Stomach (tissue), 4 donors: ENCODE measurements at regions not wholly inside any gene's neighbourhood (a gene's known extent, or its start where the extent isn't known, plus 50 kb on each side); places are given as distances from the start of the nearest gene placed in this dataset.

Source experiments
- EP300 ChIP-seq: sonication (generic); formaldehyde crosslinking; IDR thresholded peaks from one replicate; pipeline ENCODE4 v1.6.1; 2017; ENCODE audit warnings: antibody characterized with exemption
- POLR2A ChIP-seq, 4 donors: fragments of 450-650 bp; IDR thresholded peaks; one replicate each; pipeline ENCODE4 v1.6.1; 2016; ENCODE audit warnings: antibody characterized with exemption in 4 of 4, control low read depth in 2 of 4, mild to moderate bottlenecking in 1 of 4, moderate library complexity in 1 of 4
- POLR2AphosphoS5 ChIP-seq, 3 donors: sonication (generic); formaldehyde crosslinking; IDR thresholded peaks; one replicate each; pipeline ENCODE4 v1.6.1; 2016; ENCODE audit warnings: antibody characterized with exemption in 3 of 3
- TF ChIP-seq, protein P1 (sequence below), 7 experiments: fragments of 450-650 bp in 4 of 7; fragments of 200-600 bp in 3 of 7; sonication (generic) in 3 of 7; IDR thresholded peaks; one replicate each; pipeline ENCODE4 v1.5.1; 2016 to 2019; ENCODE audit warnings: antibody characterized with exemption in 7 of 7, control low read depth in 2 of 7, mild to moderate bottlenecking in 1 of 7

DNA sequence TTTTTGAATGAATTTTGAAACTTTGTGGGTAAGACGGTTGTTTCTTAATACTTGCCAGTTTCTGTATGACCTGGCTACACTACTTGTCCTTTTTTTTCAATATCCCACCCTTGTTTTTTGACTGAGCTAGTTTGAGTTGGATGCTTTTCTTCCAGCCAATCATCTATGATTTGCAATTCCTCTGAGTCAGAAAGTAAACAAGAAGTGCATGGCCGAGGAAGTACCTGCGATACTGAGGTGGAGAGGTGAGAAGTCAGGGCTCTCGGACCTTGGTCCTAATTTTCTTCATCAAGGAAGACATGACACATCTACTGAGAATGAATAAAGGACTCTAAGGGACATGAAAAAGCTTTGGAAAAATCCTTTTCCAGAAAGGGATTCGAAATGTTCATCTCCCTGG is 185.7 kb downstream of the LINC00237 start:
- TF ChIP-seq EP300: no peak
- TF ChIP-seq POLR2AphosphoS5 (IDR thresholded peaks at IDR 0.05): no peak
- TF ChIP-seq, protein P1, sequence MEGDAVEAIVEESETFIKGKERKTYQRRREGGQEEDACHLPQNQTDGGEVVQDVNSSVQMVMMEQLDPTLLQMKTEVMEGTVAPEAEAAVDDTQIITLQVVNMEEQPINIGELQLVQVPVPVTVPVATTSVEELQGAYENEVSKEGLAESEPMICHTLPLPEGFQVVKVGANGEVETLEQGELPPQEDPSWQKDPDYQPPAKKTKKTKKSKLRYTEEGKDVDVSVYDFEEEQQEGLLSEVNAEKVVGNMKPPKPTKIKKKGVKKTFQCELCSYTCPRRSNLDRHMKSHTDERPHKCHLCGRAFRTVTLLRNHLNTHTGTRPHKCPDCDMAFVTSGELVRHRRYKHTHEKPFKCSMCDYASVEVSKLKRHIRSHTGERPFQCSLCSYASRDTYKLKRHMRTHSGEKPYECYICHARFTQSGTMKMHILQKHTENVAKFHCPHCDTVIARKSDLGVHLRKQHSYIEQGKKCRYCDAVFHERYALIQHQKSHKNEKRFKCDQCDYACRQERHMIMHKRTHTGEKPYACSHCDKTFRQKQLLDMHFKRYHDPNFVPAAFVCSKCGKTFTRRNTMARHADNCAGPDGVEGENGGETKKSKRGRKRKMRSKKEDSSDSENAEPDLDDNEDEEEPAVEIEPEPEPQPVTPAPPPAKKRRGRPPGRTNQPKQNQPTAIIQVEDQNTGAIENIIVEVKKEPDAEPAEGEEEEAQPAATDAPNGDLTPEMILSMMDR (IDR thresholded peaks at IDR 0.05): no peak
- no peak for TF ChIP-seq POLR2A (IDR thresholded peaks at IDR 0.05)
